Dermis microvascular lymphatic vessel endothelial cell (primary cell): ENCODE measurements at regions not wholly inside any gene's neighbourhood (a gene's known extent, or its start where the extent isn't known, plus 50 kb on each side); places are given as distances from the start of the nearest gene placed in this dataset.

Source experiments
- DNase-seq, 2 donors: peaks; one replicate each; pipeline versions ENCODE4 v3.0.0 to v3.0.0-alpha.2; 2010; ENCODE audit warnings: low read depth in 2 of 2

DNA sequence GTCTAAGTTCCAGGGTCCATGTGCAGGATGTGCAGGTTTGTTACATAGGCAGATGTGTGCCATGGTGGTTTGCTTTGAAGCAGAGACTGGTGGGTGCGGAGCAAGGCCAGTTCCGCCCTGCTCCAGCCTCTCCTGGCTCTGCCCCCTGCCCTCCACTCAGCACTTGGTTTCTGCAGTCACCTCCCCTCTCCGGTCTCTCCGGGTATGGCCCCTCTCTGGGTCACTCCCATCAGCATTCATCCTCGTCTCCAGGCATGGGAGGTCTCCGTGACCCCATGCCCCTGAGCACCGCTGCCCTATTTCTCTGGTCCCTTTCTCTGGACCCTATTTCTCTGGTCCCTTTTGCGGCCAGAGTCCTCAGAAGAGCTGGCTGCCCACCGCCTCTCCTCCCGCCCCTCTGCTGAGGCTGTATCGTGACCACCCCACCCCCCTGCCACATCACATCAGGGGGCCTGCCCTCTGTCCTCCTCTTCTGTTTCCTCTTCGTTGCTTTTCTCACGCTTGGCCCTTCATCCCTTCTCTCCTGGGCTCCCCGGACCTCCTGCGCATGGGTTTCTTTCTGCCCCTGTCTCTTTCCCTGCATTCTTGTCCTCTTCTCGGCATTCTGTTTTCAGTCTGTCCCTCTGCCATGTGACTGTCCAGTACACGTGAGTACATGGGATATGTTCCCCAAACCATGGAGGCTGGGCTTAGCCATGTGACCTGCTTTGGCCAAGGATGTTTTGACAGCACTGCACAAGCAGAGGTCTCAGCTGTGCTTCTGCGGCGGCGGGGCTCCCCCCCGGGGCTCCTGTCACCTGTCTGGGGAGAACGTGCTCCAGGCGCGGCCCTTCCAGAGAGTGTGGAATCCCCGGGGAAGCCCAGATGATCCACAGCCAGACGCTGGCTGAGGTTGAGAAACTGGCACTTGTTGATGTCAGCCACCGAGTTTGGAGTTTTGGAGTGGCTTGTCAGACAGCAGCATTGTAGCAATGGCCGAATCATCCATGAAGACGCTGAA, 54.4 kb upstream of the C1orf174 start:
- DNase-seq, result no peak

DNA sequence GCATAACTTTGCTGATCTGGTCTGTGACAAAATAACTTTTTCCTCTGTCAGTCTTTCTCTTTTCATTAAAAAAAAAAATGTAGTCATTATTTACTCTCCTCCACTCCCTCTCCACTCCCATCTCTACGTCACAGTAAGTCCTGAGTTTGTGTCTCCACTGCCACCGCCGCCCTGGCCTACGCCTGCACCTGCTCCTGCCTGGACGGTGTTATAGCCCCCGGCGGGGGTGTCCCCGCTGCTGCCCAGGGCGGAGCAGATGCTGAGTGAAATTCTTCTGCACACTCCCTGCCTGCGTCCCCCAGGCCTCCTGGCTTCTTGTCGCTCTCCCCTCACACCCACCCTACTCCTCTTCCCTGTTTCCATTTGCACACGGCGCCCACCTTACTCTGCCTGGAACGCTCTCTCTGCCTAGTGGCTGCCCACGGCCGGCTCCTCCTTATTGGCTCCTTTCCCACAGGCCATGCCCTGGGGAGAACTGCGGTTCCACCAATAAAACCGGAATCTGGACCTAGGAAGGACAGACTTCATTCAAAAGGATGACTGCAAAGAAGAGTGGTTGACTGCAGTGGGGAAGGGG, 55.2 kb upstream of the C1orf174 start:
- no peak for DNase-seq

DNA sequence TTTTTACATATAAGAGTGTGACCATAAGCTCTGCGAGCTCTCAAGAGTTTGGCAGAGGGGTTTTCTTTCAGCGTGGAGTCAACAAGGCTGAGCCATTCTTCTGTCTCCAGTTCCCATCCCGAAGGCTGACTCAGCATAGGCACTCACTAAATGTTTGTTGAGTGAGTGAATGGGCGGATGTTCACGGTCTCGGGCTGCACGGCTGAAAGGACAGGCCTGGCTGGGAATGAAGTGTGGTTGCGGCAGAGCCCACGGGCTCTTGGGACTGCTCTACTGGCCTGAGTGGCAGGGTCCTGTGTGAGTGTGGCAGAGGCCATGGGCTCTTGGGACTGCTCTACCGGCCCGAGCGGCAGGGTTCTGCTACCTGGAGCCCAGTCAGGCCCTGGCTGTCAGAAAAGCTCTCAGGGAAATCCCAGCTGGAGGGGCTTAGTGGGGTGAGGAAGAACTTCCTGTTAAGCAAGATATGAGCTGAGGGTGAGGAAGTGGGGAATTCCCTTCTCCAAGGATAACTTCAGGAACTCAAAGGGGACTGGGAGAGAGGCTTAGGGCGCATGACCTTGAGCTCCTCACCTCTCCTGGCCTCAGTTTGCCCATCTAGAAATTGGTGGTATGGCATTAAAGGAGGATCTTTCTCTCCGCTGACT, 56.6 kb upstream of the C1orf174 start:
- no peak for DNase-seq

DNA sequence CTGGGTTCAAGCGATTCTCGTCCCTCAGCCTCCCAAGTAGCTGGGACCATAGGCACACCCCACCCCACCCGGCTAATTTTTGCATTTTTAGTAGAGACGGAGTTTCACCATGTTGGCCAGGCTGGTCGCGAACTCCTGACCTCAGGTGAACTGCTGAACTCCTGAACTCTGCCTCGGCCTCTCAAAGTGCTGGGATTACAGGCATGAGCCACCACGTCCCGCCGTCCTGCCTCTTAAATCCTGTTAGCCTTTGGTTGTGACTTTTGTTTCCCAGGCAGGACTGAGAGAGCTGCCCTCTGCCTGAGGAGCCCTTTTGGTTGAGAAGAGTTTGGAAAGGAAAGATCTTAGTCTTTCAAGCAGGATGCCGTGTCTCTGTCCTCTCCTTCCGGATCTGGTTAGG, 59.3 kb upstream of the C1orf174 start:
- no peak for DNase-seq

DNA sequence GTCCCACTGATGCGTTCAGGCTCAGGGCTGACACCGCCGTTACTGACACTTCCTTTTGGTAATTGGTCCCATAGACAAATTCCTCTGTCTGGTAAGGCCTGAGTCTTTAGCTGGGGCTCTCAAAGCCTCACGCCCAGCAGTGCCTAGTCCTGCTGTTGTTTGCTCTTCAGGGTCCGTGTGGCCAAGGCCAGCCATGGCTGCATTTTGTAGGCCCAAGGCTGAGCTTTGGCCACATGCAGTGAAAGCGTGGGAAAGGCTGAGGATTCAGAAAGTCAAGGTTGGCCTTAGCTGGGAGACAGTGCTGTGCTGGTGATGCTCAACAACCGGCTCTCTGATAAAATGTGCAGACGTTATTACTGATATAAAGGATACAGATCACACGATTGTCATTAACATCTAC, 63.5 kb upstream of the C1orf174 start:
- no peak for DNase-seq

DNA sequence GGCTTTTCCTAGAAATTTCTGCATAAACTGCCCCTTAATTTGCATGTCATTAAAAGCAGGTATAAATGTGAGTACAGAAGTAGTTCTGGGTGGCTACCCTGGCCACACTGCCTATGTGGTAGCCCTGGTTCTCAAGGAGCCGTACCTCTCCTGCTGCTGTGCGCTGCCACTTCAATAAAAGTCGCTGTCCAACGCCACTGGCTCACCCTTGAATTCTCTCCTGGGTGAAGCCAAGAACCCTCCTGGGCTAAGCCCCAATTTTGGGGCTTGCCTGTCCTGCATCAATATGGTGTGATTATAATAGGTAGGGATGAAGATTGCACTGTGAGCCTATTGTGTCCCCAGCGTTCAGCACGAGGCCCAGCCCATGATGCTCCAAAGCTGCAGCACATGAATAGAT, 65.6 kb upstream of the C1orf174 start:
- no peak for DNase-seq

DNA sequence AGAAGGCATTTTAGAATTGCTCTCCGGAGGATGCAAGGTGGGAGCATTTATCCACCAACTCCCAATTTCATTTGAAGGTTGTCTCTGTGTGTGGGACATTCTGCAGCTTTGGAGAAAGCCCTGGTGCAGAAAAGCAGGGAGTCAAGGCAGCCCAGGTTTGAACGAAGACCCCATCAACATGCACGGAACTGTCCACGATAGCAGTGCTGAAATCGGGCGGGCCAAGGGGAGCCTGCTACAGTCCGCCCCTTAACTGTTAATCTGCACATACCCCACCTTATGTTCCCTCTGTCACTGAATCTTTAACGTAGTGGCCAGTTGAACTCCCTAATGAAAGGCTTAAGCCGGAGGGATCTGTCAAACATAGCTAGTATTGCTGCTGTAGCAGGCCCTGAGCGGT, 68.8 kb upstream of the C1orf174 start:
- no peak for DNase-seq

DNA sequence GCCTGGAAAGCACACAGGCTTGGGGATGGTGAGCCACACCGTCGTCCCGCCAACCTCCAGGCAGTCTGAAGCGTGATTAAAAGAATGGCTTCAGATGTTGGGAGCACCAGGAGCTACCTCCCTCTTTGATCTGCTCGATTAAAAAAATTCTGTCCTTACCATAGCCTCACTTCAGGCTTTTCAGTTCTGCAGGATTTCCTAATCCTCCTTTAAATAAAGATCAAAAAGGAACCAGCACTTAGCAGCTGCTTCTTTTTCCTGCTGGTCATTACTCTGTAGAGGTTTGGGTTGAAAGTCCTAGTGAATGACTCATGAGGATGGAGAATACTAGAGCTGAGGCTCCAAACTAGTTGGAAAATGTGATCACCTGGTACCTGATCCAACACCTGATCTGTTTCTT, 71.9 kb upstream of the C1orf174 start:
- DNase-seq, result no peak

DNA sequence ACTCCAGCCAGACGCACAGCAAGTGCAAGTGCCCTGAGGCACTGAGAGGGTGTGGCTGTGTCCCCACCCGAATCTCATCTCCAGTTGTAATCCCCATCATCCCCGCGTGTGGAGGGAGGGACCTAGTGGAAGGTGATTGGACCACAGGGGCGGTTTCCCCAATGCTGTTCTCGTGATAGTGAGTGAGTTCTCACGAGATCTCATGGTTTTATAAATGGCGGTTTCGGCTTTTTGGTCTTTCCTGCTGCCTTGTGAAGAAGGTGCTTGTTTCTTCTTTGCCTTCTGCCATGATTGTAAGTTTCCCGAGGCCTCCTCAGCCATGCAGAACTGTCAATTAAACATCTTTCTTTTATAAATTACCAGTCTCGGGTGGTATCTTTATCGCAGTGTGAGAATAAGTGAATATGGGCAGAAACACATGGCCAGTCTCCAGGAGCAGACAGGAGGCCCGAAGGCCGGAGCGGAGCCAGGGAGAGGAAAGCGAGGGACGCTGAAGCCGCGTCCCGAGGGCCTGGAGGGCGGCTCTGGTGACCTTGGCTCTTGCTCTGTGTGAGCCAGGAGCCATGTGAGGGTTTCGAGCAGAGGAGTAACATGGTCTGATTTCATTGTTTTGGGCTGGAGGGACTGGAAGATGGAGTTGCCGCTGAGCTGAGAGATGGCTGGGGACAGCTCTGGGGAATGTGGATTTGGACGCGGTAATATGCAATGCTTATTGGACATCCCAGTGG, 76.0 kb upstream of the C1orf174 start:
- DNase-seq, result no peak

DNA sequence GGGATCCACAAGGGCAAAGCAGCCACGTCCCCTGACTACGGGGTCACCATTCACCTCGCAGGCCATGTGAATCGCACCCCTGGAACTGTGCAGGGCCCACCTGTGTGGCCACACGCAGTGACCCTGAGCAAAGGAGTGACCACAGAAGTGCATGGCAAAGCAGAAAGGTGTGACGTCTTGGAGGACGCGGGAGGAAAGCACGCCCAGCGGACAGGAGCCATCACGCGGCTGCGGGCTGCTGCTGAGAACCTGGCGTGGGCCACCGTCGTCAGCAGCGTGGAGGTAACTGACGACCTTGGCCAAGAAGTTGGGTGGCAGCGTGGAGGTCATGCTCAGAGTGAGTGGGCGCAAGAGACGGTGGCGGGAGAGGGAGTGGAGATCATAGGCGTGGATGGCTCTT, 76.7 kb upstream of the C1orf174 start:
- DNase-seq, result no peak

DNA sequence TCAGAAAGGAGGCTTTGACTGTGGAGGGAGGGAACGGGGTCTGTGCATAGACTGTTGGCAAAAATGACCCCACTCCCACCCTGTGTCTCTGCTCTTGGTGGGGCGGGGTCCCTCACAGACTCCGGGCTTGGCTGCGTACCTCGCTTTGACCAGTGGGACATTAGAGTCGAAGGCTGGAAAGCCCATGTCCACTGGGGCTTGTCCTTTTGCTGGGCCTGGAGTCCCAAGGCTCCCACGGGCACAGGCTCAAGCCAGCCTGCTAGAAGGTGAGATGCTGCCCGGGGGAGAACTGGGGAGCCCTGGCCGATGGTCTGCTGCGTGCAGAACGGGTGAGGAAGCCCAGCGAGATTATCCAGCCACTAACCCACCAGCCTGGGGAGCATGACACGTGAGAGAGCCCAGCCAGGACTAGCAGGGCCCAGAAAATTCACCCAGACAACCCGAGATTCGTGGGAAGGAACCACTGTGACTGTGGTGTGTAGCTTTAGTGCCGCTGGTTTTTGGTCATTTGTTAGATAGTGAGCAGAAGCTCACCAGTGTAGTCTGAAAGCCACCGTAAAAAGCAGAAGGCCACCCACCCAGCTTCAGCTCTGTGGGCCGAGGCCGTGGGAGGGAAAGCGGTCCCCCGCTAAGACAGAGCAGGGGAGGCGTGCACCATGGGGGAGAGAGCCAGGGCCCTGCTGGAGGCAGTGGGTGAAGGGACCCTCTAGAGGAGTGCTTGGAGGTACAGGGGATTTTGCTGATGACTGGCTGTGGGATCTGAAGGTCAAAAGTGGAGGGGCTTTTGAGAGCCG, 78.3 kb upstream of the C1orf174 start:
- no peak for DNase-seq

DNA sequence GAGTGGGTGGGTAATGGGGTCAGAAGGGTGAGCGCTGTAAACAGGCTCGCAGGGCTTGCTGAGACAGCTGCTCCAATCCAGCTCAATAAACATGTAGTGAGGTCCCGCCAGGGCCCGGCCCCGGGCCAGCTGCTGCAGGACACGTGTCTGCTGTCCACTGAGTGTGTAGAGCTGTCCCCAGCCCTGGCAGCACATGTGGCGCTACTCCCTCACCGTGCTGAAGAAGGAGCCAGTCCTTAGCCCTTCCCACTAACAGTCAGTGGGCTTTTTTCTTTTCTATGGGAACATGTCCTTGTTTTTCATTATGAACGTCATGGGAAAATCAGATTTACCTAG, 78.9 kb upstream of the C1orf174 start:
- no peak for DNase-seq

DNA sequence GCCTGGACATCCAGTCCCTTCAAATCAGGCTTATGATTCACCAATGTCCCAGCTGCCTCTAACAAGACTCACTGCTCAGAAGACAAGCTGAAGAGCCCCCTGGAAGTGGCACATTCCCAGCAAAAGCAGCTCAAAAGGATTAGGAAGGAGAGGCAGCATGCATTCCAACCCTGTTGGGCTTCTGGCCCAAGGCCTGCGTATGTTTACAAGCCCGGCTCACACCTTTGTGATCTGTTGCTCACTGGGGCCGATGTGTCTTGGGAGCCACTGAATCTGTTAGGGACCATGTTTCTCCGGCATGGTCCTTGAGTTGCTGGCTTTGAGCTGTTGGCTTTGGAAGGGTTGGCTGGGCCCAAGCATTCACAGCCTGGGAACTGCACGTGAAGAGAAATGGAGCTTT, 81.2 kb upstream of the C1orf174 start:
- no peak for DNase-seq

DNA sequence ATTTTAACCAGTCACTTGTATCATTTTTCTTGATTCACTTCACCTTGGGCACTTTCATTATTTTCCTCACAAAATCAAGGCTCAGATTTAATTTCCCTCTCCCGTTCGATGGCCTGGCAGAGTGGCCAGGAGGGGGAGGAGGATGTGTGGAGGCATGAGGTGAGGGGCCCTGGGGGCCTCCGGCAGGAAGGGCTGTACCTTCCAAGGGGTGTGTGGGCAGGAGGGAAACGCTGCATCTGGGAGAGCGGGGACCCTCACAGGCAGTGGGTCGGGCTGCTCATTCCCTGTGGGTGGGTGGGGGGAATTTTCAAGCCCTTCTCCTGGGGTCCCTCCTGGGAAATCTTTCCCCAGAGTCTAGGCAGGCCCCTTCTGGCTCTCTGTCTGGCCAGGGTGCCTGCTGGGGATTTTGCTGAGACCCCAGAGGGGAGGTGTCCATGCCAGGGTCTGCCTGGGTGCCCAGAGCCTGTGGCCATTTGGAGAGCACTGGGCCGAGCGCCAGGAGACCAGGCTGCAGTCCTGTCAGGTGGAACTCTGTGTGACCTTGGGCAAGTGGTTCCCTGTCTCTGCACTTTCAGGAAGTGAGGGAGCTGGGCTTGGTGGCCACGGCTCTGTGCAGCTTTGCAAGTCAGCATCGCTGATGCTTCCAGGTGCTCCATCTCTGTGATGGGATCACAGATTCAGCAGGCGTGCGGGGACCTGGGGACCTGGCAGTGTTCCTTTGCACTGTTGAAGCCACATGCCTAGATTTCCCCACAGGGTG, 81.9 kb upstream of the C1orf174 start:
- no peak for DNase-seq

DNA sequence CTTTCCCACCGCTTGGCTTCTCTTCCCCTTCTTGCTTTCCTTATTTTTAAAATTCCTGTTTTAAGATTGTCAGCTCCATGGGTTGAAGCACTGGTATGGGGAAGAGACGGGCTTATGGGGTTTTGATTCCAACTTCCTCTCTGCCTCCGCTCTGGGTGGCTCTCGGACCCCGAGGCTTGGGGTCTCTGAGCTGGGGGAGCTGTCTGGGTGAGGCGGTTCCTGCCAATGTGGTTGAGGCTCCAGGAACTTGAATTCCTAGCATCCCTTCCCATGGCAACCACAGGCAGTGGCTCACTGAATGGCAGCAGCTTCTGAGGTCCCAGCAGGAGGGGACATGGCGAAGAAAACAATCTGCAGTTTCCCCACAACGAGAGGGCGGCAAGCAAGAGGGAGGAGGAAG, 83.1 kb upstream of the C1orf174 start:
- no peak for DNase-seq

DNA sequence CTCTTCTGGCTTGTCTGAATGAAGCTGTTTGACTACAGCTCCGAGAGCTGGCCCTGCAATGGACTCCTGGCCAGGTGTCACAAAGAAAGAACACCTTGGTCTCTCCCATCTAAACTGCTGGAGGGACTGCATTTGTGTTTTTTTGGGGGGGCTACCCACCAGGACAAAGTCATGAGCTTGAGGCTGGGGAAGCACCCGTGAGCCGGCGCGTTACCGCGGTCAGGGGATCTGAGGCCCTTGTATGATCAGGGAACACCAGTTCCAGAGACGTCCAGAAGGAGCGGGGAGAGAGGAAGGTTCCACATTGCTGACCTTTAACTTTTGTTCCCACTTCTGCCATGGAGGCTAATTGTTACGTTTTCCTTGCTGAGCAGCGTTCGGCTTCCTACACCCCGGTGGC, 84.5 kb upstream of the C1orf174 start:
- DNase-seq, result no peak

DNA sequence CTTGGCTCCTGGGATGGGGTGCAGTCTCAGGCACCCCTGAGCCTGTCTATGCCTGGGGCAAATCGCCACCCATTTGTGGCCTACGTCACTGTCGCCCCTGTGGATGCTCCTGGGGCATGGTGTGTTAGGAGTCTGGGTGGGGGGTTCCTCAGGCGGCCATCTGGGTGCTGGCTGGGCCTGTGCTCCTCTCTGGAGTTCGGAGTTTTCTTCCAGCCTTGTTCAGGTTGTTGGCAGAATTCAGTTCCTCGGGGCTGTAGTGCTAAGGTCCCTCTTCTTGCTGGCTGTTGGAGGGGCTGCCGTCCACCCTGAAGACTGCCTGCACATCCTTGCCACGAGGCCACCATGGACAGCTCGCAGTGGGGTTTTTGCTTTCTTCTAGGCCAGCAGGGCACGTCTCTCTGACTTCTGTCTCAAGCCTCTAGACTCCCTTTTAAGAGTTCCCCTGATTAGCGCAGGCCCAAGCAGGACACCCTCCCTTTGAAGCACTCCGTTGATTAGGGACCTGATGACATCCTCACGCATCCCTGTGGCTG, 86.7 kb upstream of the C1orf174 start:
- DNase-seq, result no peak

DNA sequence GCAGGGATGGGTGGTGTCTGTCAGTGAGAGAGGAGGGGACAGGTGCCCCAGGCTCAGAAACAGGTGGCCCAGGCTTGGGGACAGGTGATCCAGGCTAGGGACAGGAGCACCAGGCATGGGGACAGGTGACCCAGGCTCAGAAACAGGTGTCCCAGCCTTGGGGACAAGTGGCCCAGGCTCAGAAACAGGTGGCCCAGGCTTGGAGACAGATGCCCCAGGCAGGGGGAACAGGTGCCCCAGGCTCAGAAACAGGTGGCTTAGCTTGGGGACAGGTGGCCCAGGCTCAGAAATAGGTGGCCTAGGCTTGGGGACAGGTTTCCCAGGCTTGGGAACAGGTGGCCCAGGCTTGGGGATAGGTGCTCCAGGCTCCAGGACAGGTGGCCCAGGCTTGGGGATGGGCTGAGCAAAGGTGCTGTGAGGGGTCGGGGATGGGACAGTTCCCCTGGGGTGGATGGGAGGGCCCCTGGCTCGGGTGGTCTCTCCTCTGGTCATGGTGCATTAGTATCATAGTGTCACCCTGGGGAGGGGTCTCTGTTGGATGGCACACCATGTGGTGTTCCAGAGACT, 87.7 kb upstream of the C1orf174 start:
- DNase-seq, result no peak

DNA sequence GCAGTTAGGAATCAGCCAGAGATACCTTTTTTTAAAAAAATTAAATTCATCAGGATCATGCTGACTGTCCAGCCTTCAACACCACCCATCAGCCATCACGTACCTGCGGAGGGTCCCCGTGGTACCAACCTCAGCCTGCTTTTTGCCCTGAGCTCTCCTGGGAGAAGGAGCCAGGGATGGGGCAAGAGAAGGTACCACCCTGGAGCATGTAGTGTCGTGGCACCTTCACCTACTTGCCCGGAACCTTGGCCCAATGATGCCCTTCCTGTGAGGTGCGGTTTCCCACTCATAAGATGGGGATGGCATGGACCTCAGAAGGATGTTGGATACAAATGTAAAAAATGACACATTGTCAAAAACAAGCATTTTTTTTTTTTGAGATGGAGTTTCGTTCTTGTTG, 88.4 kb upstream of the C1orf174 start:
- no peak for DNase-seq

DNA sequence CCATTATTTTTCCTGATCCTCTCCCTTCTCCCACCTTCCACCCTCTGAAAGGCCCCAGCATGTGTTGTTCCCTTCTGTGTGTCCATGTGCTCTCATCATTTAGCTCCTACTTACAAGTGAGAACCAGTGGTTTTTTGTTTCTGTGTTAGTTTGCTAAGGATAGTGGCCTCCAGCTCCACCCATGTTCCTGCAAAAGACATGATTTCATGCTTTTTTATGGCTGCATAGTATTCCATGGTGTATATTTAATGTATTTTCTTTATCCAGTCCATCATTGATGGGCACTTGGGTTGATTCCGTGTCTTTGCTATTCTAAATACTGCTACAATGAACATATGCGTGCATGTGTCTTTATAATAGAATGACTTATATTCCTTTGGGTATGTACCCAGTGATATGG, 89.4 kb upstream of the C1orf174 start:
- no peak for DNase-seq
